ENCODE measurements at regions not wholly inside any gene's neighbourhood (a gene's known extent, or its start where the extent isn't known, plus 50 kb on each side); places are given as distances from the start of the nearest gene placed in this dataset.
"Not testable (repeated sequence)": the region's sequence is repeated elsewhere in the genome, so short reads cannot be mapped to it uniquely, and the experiment has no call there.

- no peak overlapping the region for H3K4me3 Mint-ChIP-seq
- no peaks in the 10 kb centered on the region for H3K36me3 Mint-ChIP-seq
- H3K9me3 Mint-ChIP-seq, result peaks cover 0 to 6% (median 0%) of the 10 kb centered on the region in 6 donors
- H3K27me3 Mint-ChIP-seq (ENCODE audit: low read depth in 3 of 3), result peaks cover 0 to 6% (median 0%) of the 10 kb centered on the region in 3 donors
- H3K4me1 Mint-ChIP-seq, result no peaks in the 10 kb centered on the region
- H3K27ac Mint-ChIP-seq, result no peak overlapping the region
- no peak for DNase-seq
Measured at GRCh38 chr18:2218101-2218500, 353.2 kb downstream of the METTL4 start.

- Mint-ChIP-seq H3K27ac (no peak overlapping the region), H3K4me1 (no peaks in the 10 kb centered on the region), H3K27me3 (ENCODE audit: low read depth in 3 of 3) (peaks cover 0 to 4% (median 0%) of the 10 kb centered on the region in 3 donors), H3K4me3 (no peak overlapping the region), H3K9me3 (peaks cover 0 to 5% (median 0%) of the 10 kb centered on the region in 6 donors), H3K36me3 (no peaks in the 10 kb centered on the region)
- no peak for DNase-seq
Measured at GRCh38 chr18:2219706-2220105, 351.6 kb downstream of the METTL4 start.

GRCh38 chr18:2222270-2223185, 348.8 kb downstream of the METTL4 start:
- Mint-ChIP-seq H3K9me3 (no peaks in the 10 kb centered on the region), H3K27me3 (ENCODE audit: low read depth in 3 of 3) (peaks cover 0 to 8% (median 0%) of the 10 kb centered on the region in 3 donors), H3K4me1 (no peaks in the 10 kb centered on the region), H3K36me3 (no peaks in the 10 kb centered on the region), H3K4me3 (no peak overlapping the region), H3K27ac (no peak overlapping the region)
- no peak for DNase-seq

- no peak overlapping the region for H3K27ac Mint-ChIP-seq
Measured at GRCh38 chr18:2223449-2223848, 347.9 kb downstream of the METTL4 start.

GRCh38 chr18:2223849-2224248, 347.5 kb downstream of the METTL4 start:
- Mint-ChIP-seq H3K27me3 (ENCODE audit: low read depth in 3 of 3) (peaks cover 0 to 4% (median 0%) of the 10 kb centered on the region in 3 donors), H3K9me3 (peaks cover 0 to 3% (median 0%) of the 10 kb centered on the region in 6 donors), H3K27ac (no peak overlapping the region), H3K36me3 (no peaks in the 10 kb centered on the region), H3K4me1 (no peaks in the 10 kb centered on the region), H3K4me3 (no peak overlapping the region)
- no peak for DNase-seq

More at GRCh38 chr18:2223449-2223848, 347.9 kb downstream of the METTL4 start:
- Mint-ChIP-seq H3K36me3 (no peaks in the 10 kb centered on the region), H3K4me3 (no peak overlapping the region), H3K4me1 (no peaks in the 10 kb centered on the region), H3K27me3 (ENCODE audit: low read depth in 3 of 3) (peaks cover 0 to 5% (median 0%) of the 10 kb centered on the region in 3 donors), H3K9me3 (no peaks in the 10 kb centered on the region)
- no peak for DNase-seq

- peaks cover 1 to 6% (median 5%) of the 10 kb centered on the region in 3 donors for H3K27me3 Mint-ChIP-seq (ENCODE audit: low read depth in 3 of 3)
- no peaks in the 10 kb centered on the region for H3K36me3 Mint-ChIP-seq
- no peak for DNase-seq
Measured at GRCh38 chr18:2236232-2236631, 335.1 kb downstream of the METTL4 start.

GRCh38 chr18:2237706-2238105, 333.6 kb downstream of the METTL4 start:
- DNase-seq, result no peak
- Mint-ChIP-seq H3K36me3 (no peaks in the 10 kb centered on the region), H3K4me3 (no peak overlapping the region), H3K27ac (no peak overlapping the region), H3K27me3 (ENCODE audit: low read depth in 3 of 3) (peaks cover 2 to 5% (median 3%) of the 10 kb centered on the region in 3 donors), H3K4me1 (no peaks in the 10 kb centered on the region), H3K9me3 (peaks cover 0 to 1% (median 0%) of the 10 kb centered on the region in 6 donors)

More at GRCh38 chr18:2236232-2236631, 335.1 kb downstream of the METTL4 start:
- no peak overlapping the region for H3K4me3 Mint-ChIP-seq
- no peaks in the 10 kb centered on the region for H3K9me3 Mint-ChIP-seq
- H3K27ac Mint-ChIP-seq, result no peak overlapping the region
- no peaks in the 10 kb centered on the region for H3K4me1 Mint-ChIP-seq

GRCh38 chr18:2240311-2240705, 331.0 kb downstream of the METTL4 start:
- H3K4me1 Mint-ChIP-seq, result no peaks in the 10 kb centered on the region
- H3K27ac Mint-ChIP-seq, result no peak overlapping the region
- H3K4me3 Mint-ChIP-seq, result no peak overlapping the region
- H3K27me3 Mint-ChIP-seq (ENCODE audit: low read depth in 3 of 3), result peaks cover 3 to 9% (median 6%) of the 10 kb centered on the region in 3 donors
- H3K9me3 Mint-ChIP-seq, result peaks cover 0 to 3% (median 0%) of the 10 kb centered on the region in 6 donors
- DNase-seq, result no peak
- H3K36me3 Mint-ChIP-seq, result no peaks in the 10 kb centered on the region

- Mint-ChIP-seq H3K27me3 (ENCODE audit: low read depth in 3 of 3) (peaks cover 3 to 6% (median 6%) of the 10 kb centered on the region in 3 donors), H3K9me3 (peaks cover 0 to 5% (median 3%) of the 10 kb centered on the region in 6 donors), H3K4me3 (no peak overlapping the region), H3K27ac (no peak overlapping the region), H3K4me1 (no peaks in the 10 kb centered on the region), H3K36me3 (no peaks in the 10 kb centered on the region)
- no peak for DNase-seq
Measured at GRCh38 chr18:2244641-2245040, 326.7 kb downstream of the METTL4 start.

GRCh38 chr18:2247101-2247500, 324.2 kb downstream of the METTL4 start:
- H3K4me1 Mint-ChIP-seq; DNase-seq; H3K9me3 Mint-ChIP-seq; H3K36me3 Mint-ChIP-seq; H3K27ac Mint-ChIP-seq; H3K4me3 Mint-ChIP-seq; H3K27me3 Mint-ChIP-seq (ENCODE audit: low read depth in 3 of 3): not testable (repeated sequence)

- DNase-seq, result no peak
- Mint-ChIP-seq H3K9me3 (peaks cover 0 to 1% (median 0%) of the 10 kb centered on the region in 6 donors), H3K4me1 (no peaks in the 10 kb centered on the region), H3K4me3 (no peak overlapping the region), H3K27me3 (ENCODE audit: low read depth in 3 of 3) (peaks cover 0 to 1% (median 0%) of the 10 kb centered on the region in 3 donors), H3K36me3 (no peaks in the 10 kb centered on the region), H3K27ac (no peak overlapping the region)
Measured at GRCh38 chr18:2254977-2255376, 316.3 kb downstream of the METTL4 start.

- Mint-ChIP-seq H3K27ac (no peak overlapping the region), H3K4me1 (no peaks in the 10 kb centered on the region), H3K9me3 (peaks cover 0 to 2% (median 0%) of the 10 kb centered on the region in 6 donors), H3K36me3 (no peaks in the 10 kb centered on the region), H3K4me3 (no peak overlapping the region), H3K27me3 (ENCODE audit: low read depth in 3 of 3) (peaks cover 0 to 2% (median 0%) of the 10 kb centered on the region in 3 donors)
- DNase-seq, result no peak
Measured at GRCh38 chr18:2256577-2256976, 314.7 kb downstream of the METTL4 start.

- H3K36me3 Mint-ChIP-seq, result no peaks in the 10 kb centered on the region
- no peaks in the 10 kb centered on the region for H3K4me1 Mint-ChIP-seq
- no peak overlapping the region for H3K27ac Mint-ChIP-seq
- H3K4me3 Mint-ChIP-seq, result no peak overlapping the region
- peaks cover 0 to 2% (median 0%) of the 10 kb centered on the region in 6 donors for H3K9me3 Mint-ChIP-seq
- H3K27me3 Mint-ChIP-seq (ENCODE audit: low read depth in 3 of 3), result peaks cover 0 to 2% (median 0%) of the 10 kb centered on the region in 3 donors
- no peak for DNase-seq
Measured at GRCh38 chr18:2258954-2259353, 312.4 kb downstream of the METTL4 start.

- Mint-ChIP-seq H3K27ac (no peak overlapping the region), H3K36me3 (no peaks in the 10 kb centered on the region), H3K27me3 (ENCODE audit: low read depth in 3 of 3) (peaks cover 0 to 2% (median 2%) of the 10 kb centered on the region in 3 donors), H3K4me1 (no peaks in the 10 kb centered on the region), H3K4me3 (no peak overlapping the region), H3K9me3 (peaks cover 0 to 2% (median 0%) of the 10 kb centered on the region in 6 donors)
- DNase-seq, result no peak
Measured at GRCh38 chr18:2263303-2263890, 307.9 kb downstream of the METTL4 start.

Measured in immature natural killer cell (primary cell).